IMR-90 (cell line): ENCODE measurements at regions not wholly inside any gene's neighbourhood (a gene's known extent, or its start where the extent isn't known, plus 50 kb on each side); places are given as distances from the start of the nearest gene placed in this dataset.

Experiments used
- ATAC-seq: fragments of 200-7000 bp; cut with Tn5 transposase; 2 replicates; pipeline ENCODE4 v1.9.1; 2020; ENCODE audit warnings: low read depth, mild to moderate bottlenecking, moderate library complexity
- BruUV-seq: library from RNA; stranded (reverse); fragments of 400-500 nt; replicated peaks from 2 replicates; lab custom pipeline; 2021; lab: Mats Ljungman, UMichigan
- CTCF ChIA-PET: fragments of 300-600 bp; formaldehyde crosslinking; extraction: SDS; loops from one replicate; lab custom pipeline; 2021; ENCODE audit warnings: antibody characterized with exemption; lab: Yijun Ruan, JAX
- POLR2A ChIA-PET: fragments of 300-600 bp; sonication (Branson Sonifier 250); formaldehyde crosslinking; loops from one replicate; lab custom pipeline; 2022; ENCODE audit warnings: antibody characterized with exemption; ENCODE audit not compliant: unreplicated experiment; lab: Charles Lee
- DNase-seq: peaks from one replicate; pipeline ENCODE4 v3.0.0; 2013
- H2AFZ ChIP-seq: replicated peaks from 2 replicates; pipeline ENCODE3; 2013; ENCODE audit warnings: low read length, mild to moderate bottlenecking; ENCODE audit not compliant: poor library complexity
- H2AK5ac ChIP-seq: 2 replicates; pipeline ENCODE4 v1.6.1; 2013; ENCODE audit warnings: low read depth, low read length, inconsistent platforms
- H2AK9ac ChIP-seq: replicated peaks from 2 replicates; pipeline ENCODE3; 2013; ENCODE audit warnings: mild to moderate bottlenecking, low read depth, low read length, moderate library complexity; ENCODE audit not compliant: poor library complexity
- H2BK120ac ChIP-seq: 2 replicates; pipeline ENCODE4 v1.6.1; 2013; ENCODE audit warnings: low read depth, low read length, inconsistent platforms
- H2BK15ac ChIP-seq: 3 replicates; pipeline ENCODE4 v1.6.1; 2013; ENCODE audit warnings: low read depth, low read length, inconsistent platforms
- H2BK20ac ChIP-seq: 2 replicates; pipeline ENCODE4 v1.6.1; 2013; ENCODE audit warnings: low read depth, mild to moderate bottlenecking, inconsistent platforms, low read length, moderate library complexity
- H2BK5ac ChIP-seq: 2 replicates; pipeline ENCODE4 v1.6.1; 2013; ENCODE audit warnings: mild to moderate bottlenecking, low read depth, low read length, inconsistent platforms; ENCODE audit not compliant: poor library complexity, severe bottlenecking
- H3K14ac ChIP-seq: replicated peaks from 2 replicates; pipeline ENCODE4 v1.6.1; 2013; ENCODE audit warnings: low read depth, low read length, inconsistent platforms
- H3K18ac ChIP-seq: 2 replicates; pipeline ENCODE4 v1.6.1; 2013; ENCODE audit warnings: low read depth, low read length, control low read depth
- H3K23ac ChIP-seq: 2 replicates; pipeline ENCODE4 v1.6.1; 2013; ENCODE audit warnings: low read depth, low read length, inconsistent platforms
- H3K27ac ChIP-seq: 2 replicates; pipeline ENCODE4 v1.5.1; 2013; ENCODE audit warnings: mild to moderate bottlenecking, control low read depth, low read length; ENCODE audit not compliant: insufficient read depth
- H3K27me3 ChIP-seq: 2 replicates; pipeline ENCODE4 v1.6.1; 2013; ENCODE audit warnings: low read length; ENCODE audit not compliant: control insufficient read depth, insufficient read depth
- H3K36me3 ChIP-seq: 2 replicates; pipeline ENCODE4 v1.6.1; 2013; ENCODE audit warnings: low read length, mixed read lengths; ENCODE audit not compliant: control insufficient read depth, insufficient read depth
- H3K4ac ChIP-seq: 2 replicates; pipeline ENCODE4 v1.6.1; 2013; ENCODE audit warnings: low read depth, low read length, inconsistent platforms
- H3K4me1 ChIP-seq: 2 replicates; pipeline ENCODE4 v1.6.1; 2013; ENCODE audit warnings: low read length, mixed read lengths; ENCODE audit not compliant: control insufficient read depth, insufficient read depth
- H3K4me2 ChIP-seq: 2 replicates; pipeline ENCODE4 v1.6.1; 2013; ENCODE audit warnings: low read depth, mild to moderate bottlenecking, control low read depth, low read length, moderate library complexity
- H3K4me3 ChIP-seq: 2 replicates; pipeline ENCODE4 v1.5.1; 2013; ENCODE audit warnings: low read depth, mild to moderate bottlenecking, control low read depth, low read length, moderate library complexity; ENCODE audit not compliant: insufficient read depth
- H3K56ac ChIP-seq: 2 replicates; pipeline ENCODE4 v1.6.1; 2013; ENCODE audit warnings: low read length, inconsistent platforms; ENCODE audit not compliant: insufficient read depth; ENCODE audit errors: extremely low read depth
- H3K79me1 ChIP-seq, 2 experiments: 2 replicates each; pipeline ENCODE4 v1.6.1; 2013; ENCODE audit warnings: low read length in 2 of 2, inconsistent platforms in 1 of 2, low read depth in 1 of 2
- H3K9ac ChIP-seq: 2 replicates; pipeline ENCODE4 v1.6.1; 2013; ENCODE audit warnings: low read depth, low read length, control low read depth
- H3K9me1 ChIP-seq: 2 replicates; pipeline ENCODE4 v1.6.1; 2013; ENCODE audit warnings: low read length, inconsistent platforms; ENCODE audit not compliant: insufficient read depth
- H3K9me3 ChIP-seq: 2 replicates; pipeline ENCODE4 v1.6.1; 2013; ENCODE audit warnings: low read length; ENCODE audit not compliant: control insufficient read depth, insufficient read depth
- H4K20me1 ChIP-seq: 2 replicates; pipeline ENCODE4 v1.6.1; 2013; ENCODE audit warnings: low read length, inconsistent platforms; ENCODE audit not compliant: insufficient read depth
- H4K5ac ChIP-seq: 2 replicates; pipeline ENCODE4 v1.6.1; 2013; ENCODE audit warnings: mild to moderate bottlenecking, low read depth, low read length, control low read depth
- H4K8ac ChIP-seq, 2 experiments: 2 replicates each; pipeline ENCODE4 v1.6.1; 2013; ENCODE audit warnings: low read depth in 2 of 2, low read length in 2 of 2, control low read depth in 1 of 2, inconsistent platforms in 1 of 2
- H4K91ac ChIP-seq: 2 replicates; pipeline ENCODE4 v1.6.1; 2013; ENCODE audit warnings: low read depth, low read length, inconsistent platforms; ENCODE audit not compliant: insufficient read depth
- ELK1 ChIP-seq: fragments of 150-350 bp; IDR thresholded peaks from 2 replicates; pipeline ENCODE4 v1.6.1; 2016; ENCODE audit warnings: low read depth, mild to moderate bottlenecking, low read length, moderate library complexity, borderline replicate concordance
- FOS ChIP-seq: fragments of 150-350 bp; IDR thresholded peaks from 2 replicates; pipeline ENCODE4 v1.6.1; 2016; ENCODE audit warnings: low read depth, low read length
- MAZ ChIP-seq: IDR thresholded peaks from 2 replicates; pipeline ENCODE4 v1.6.1; 2012; ENCODE audit warnings: low read depth, mild to moderate bottlenecking, low read length, improper control_type of control experiment, moderate library complexity, borderline replicate concordance
- RAD21 ChIP-seq: IDR thresholded peaks from 2 replicates; pipeline ENCODE4 v1.6.1; 2012; ENCODE audit warnings: low read length, improper control_type of control experiment
- SMC3 ChIP-seq: fragments of 150-350 bp; IDR thresholded peaks from 2 replicates; pipeline ENCODE4 v1.6.1; 2016; ENCODE audit warnings: low read depth, mild to moderate bottlenecking, antibody characterized with exemption, low read length, moderate library complexity
- WGBS, 2 experiments: methylation state at CpG; one replicate each; pipeline versions ENCODE4 v1.1.5 to v1.1.7; 2013; ENCODE audit warnings: missing lambda C conversion rate in 2 of 2; ENCODE audit not compliant: insufficient read length in 1 of 2; ENCODE audit errors: extremely low coverage in 2 of 2; 5-methylcytosine and 5-hydroxymethylcytosine counted together
- dilution Hi-C: fragments of 300-500 bp; cut with HindIII; formaldehyde crosslinking; loops from one replicate; pipeline ENCODE4 v1.14.3; 2018; ENCODE audit warnings: low sequenced_read_pairs; ENCODE audit not compliant: unreplicated experiment
- in situ Hi-C: fragments of 300-500 bp; cut with MboI; formaldehyde crosslinking; loops from 3 replicates; pipeline ENCODE4 v1.14.3; 2019; ENCODE audit warnings: low sequenced_read_pairs, inconsistent platforms, mixed read lengths
- intact Hi-C: fragments of 100-400 bp; cut with micrococcal nuclease; formaldehyde crosslinking; loops from 2 replicates; pipeline ENCODE4 v1.10.0; 2022

GRCh38 chr17:13160296-13160695, 142.5 kb upstream of the ELAC2 start:
- no peak overlapping the region for H3K4me2 ChIP-seq
- in situ Hi-C loops (no loop called here), intact Hi-C loops (no loop called here), dilution Hi-C loops (no loop called here)
- H3K9me1 ChIP-seq: no peaks in the 10 kb centered on the region
- no peak overlapping the region for H4K5ac ChIP-seq
- 21% methylated on average over 2 of the region's 3 CpGs; no CpG with 5 or more reads in 1 of the 2 experiments for WGBS, 2 experiments
- ATAC-seq (no peak), DNase-seq (peak; percentile 6)
- ChIA-PET CTCF (no interaction called here), POLR2A (no interaction called here)
- no peaks in the 10 kb centered on the region for H3K36me3 ChIP-seq
- no peak overlapping the region for H3K4ac ChIP-seq
- no peaks in the 10 kb centered on the region for H4K20me1 ChIP-seq
- no peak overlapping the region for H2AK9ac ChIP-seq
- H3K4me1 ChIP-seq: no peaks in the 10 kb centered on the region; the same call in 1 of the 2 replicates
- H3K9ac ChIP-seq: no peak overlapping the region
- BruUV-seq: no TSS peak
- no peak overlapping the region for H3K56ac ChIP-seq
- H3K27ac ChIP-seq: no peak overlapping the region
- H3K9me3 ChIP-seq: no peaks in the 10 kb centered on the region
- H3K23ac ChIP-seq: no peak overlapping the region
- no peak overlapping the region for H2BK120ac ChIP-seq
- no peaks in the 10 kb centered on the region; the same call in 1 of the 2 replicates for H3K27me3 ChIP-seq
- H3K4me3 ChIP-seq: no peak overlapping the region
- no peak overlapping the region for H4K91ac ChIP-seq
- H3K18ac ChIP-seq: no peak overlapping the region
- H3K79me1 ChIP-seq: no peaks in the 10 kb centered on the region
- H4K8ac ChIP-seq: no peak overlapping the region
- H2BK5ac ChIP-seq: no peak overlapping the region
- no peak overlapping the region for H2BK15ac ChIP-seq
- no peak overlapping the region for H2BK20ac ChIP-seq
- no peak overlapping the region for H2AK5ac ChIP-seq
- no peak overlapping the region for H2AFZ ChIP-seq
- TF ChIP-seq MAZ: no peak
- TF ChIP-seq SMC3: no peak
- TF ChIP-seq ELK1: no peak
- TF ChIP-seq RAD21: no peak
- TF ChIP-seq FOS: no peak
- no peak overlapping the region for H3K14ac ChIP-seq
